GM12873 (cell line): ENCODE measurements at regions not wholly inside any gene's neighbourhood (a gene's known extent, or its start where the extent isn't known, plus 50 kb on each side); places are given as distances from the start of the nearest gene placed in this dataset.

Source experiments
- CTCF ChIP-seq: IDR thresholded peaks from 2 replicates; pipeline ENCODE4 v1.5.1; 2012; ENCODE audit warnings: low read depth, mild to moderate bottlenecking, moderate library complexity, low read length, control low read depth; ENCODE audit not compliant: insufficient read depth; ENCODE audit errors: missing control alignments

GRCh38 chr5:1647580-1647979, 123.8 kb upstream of the LPCAT1 start:
- no peak for TF ChIP-seq CTCF

- TF ChIP-seq CTCF = peak; percentile 93
These were observed 121.2 kb upstream of the LPCAT1 start for GRCh38 chr5:1644810-1645571.

GRCh38 chr5:1643651-1644392, 120.1 kb upstream of the LPCAT1 start:
- TF ChIP-seq CTCF = no peak

GRCh38 chr5:1642621-1643061, 118.9 kb upstream of the LPCAT1 start:
- TF ChIP-seq CTCF = no peak

- no peak for TF ChIP-seq CTCF
These were observed 118.5 kb upstream of the LPCAT1 start for GRCh38 chr5:1642221-1642620.

- TF ChIP-seq CTCF = peak; percentile 82
These were observed 117.9 kb upstream of the LPCAT1 start for GRCh38 chr5:1641560-1642166.

- no peak for TF ChIP-seq CTCF
These were observed 117.3 kb upstream of the LPCAT1 start for GRCh38 chr5:1641041-1641440.
